Neural cell (in vitro differentiated cells): ENCODE measurements at regions not wholly inside any gene's neighbourhood (a gene's known extent, or its start where the extent isn't known, plus 50 kb on each side); places are given as distances from the start of the nearest gene placed in this dataset.

Experiments used
- H2AFZ ChIP-seq: fragments of 200-600, 300-800 bp; sonication (generic), shearing (Covaris generic); 2 replicates; pipeline ENCODE4 v1.6.0; 2014; ENCODE audit warnings: low read depth, mild to moderate bottlenecking, antibody characterized with exemption, low read length, moderate library complexity
- H3F3A ChIP-seq: fragments of 200-600 bp; shearing (Covaris generic); 2 replicates; pipeline ENCODE4 v1.6.1; 2016; ENCODE audit warnings: mild to moderate bottlenecking, moderate library complexity, mixed read lengths, antibody characterized with exemption, low read length; ENCODE audit not compliant: insufficient read depth, poor library complexity, severe bottlenecking
- H3K27ac ChIP-seq: fragments of 200-600, 300-800 bp; sonication (generic), shearing (Covaris generic); 2 replicates; pipeline ENCODE4 v1.5.1; 2014; ENCODE audit warnings: mild to moderate bottlenecking, low read length, moderate library complexity
- H3K27me3 ChIP-seq: fragments of 300-800, 200-600 bp; sonication (generic), shearing (Covaris generic); 2 replicates; pipeline ENCODE4 v1.6.0; 2014; ENCODE audit warnings: mild to moderate bottlenecking, low read depth, low read length, moderate library complexity; ENCODE audit not compliant: insufficient read depth
- H3K36me3 ChIP-seq: fragments of 300-800, 200-600 bp; sonication (generic), shearing (Covaris generic); 2 replicates; pipeline ENCODE4 v1.5.1; 2014; ENCODE audit warnings: mild to moderate bottlenecking, antibody characterized with exemption, low read length, moderate library complexity; ENCODE audit not compliant: insufficient read depth
- H3K4me2 ChIP-seq: fragments of 300-800, 200-600 bp; sonication (generic), shearing (Covaris generic); 2 replicates; pipeline ENCODE4 v1.6.0; 2014; ENCODE audit warnings: mild to moderate bottlenecking, low read length
- H3K4me3 ChIP-seq: fragments of 300-800, 200-600 bp; sonication (generic), shearing (Covaris generic); 2 replicates; pipeline ENCODE4 v1.5.1; 2014; ENCODE audit warnings: mild to moderate bottlenecking, low read length, moderate library complexity
- H3K79me2 ChIP-seq: fragments of 200-600 bp; shearing (Covaris generic); replicated peaks from 2 replicates; pipeline ENCODE4 v1.6.0; 2014; ENCODE audit warnings: mild to moderate bottlenecking, low read length, moderate library complexity; ENCODE audit not compliant: insufficient read depth
- H3K9ac ChIP-seq: fragments of 300-800, 200-600 bp; sonication (generic), shearing (Covaris generic); 2 replicates; pipeline ENCODE4 v1.6.1; 2016; ENCODE audit warnings: mild to moderate bottlenecking, low read length, mixed read lengths
- H3K9me2 ChIP-seq: fragments of 200-600 bp; shearing (Covaris generic); 2 replicates; pipeline ENCODE4 v1.6.1; 2016; ENCODE audit warnings: mild to moderate bottlenecking, low read length, mixed read lengths; ENCODE audit not compliant: insufficient read depth
- H3K9me3 ChIP-seq: fragments of 200-600, 300-800 bp; sonication (generic), shearing (Covaris generic); 2 replicates; pipeline ENCODE4 v1.6.1; 2016; ENCODE audit warnings: mild to moderate bottlenecking, mixed run types, low read length, moderate library complexity, mixed read lengths
- H4K20me1 ChIP-seq: fragments of 200-600 bp; shearing (Covaris generic); 2 replicates; pipeline ENCODE4 v1.6.1; 2016; ENCODE audit warnings: mild to moderate bottlenecking, mixed run types; ENCODE audit not compliant: insufficient read depth
- EP300 ChIP-seq: fragments of 450-650 bp; conservative IDR thresholded peaks from 2 replicates; pipeline ENCODE4 v1.6.1; 2014; ENCODE audit warnings: antibody characterized with exemption, mild to moderate bottlenecking, moderate library complexity; ENCODE audit not compliant: poor library complexity, severe bottlenecking
- EZH2 ChIP-seq: fragments of 200-600, 300-800 bp; shearing (Covaris generic), sonication (generic); IDR thresholded peaks from 2 replicates; pipeline ENCODE4 v1.6.1; 2014; ENCODE audit warnings: antibody characterized with exemption, low read length, borderline replicate concordance, mild to moderate bottlenecking; ENCODE audit not compliant: insufficient read depth, poor library complexity, severe bottlenecking
- MXI1 ChIP-seq: fragments of 450-650 bp; conservative IDR thresholded peaks from 2 replicates; pipeline ENCODE4 v1.6.1; 2014; ENCODE audit warnings: antibody characterized with exemption, mild to moderate bottlenecking; ENCODE audit not compliant: poor library complexity, severe bottlenecking
- POLR2AphosphoS5 ChIP-seq: IDR thresholded peaks from 2 replicates; pipeline ENCODE4 v1.6.1; 2012
- RAD21 ChIP-seq: fragments of 450-650 bp; conservative IDR thresholded peaks from 2 replicates; pipeline ENCODE4 v1.6.1; 2014; ENCODE audit warnings: antibody characterized with exemption, mild to moderate bottlenecking, moderate library complexity
- SMC3 ChIP-seq: fragments of 450-650 bp; conservative IDR thresholded peaks from 2 replicates; pipeline ENCODE4 v1.6.1; 2014; ENCODE audit warnings: antibody characterized with exemption, mild to moderate bottlenecking, moderate library complexity; ENCODE audit not compliant: poor library complexity
- TAF1 ChIP-seq: IDR thresholded peaks from 2 replicates; pipeline ENCODE4 v1.6.1; 2012; ENCODE audit warnings: low read depth
- TF ChIP-seq, protein P1 (sequence below): fragments of 450-650 bp; IDR thresholded peaks from 2 replicates; pipeline ENCODE4 v1.5.1; 2014; ENCODE audit warnings: antibody characterized with exemption, mild to moderate bottlenecking, moderate library complexity; ENCODE audit not compliant: poor library complexity, severe bottlenecking
- TF ChIP-seq, protein P2 (sequence below): IDR thresholded peaks from 2 replicates; pipeline ENCODE4 v1.6.1; 2012; ENCODE audit warnings: borderline replicate concordance

GRCh38 chr10:85265121-85265520 lies 936.7 kb downstream of the CCSER2 start:
- Histone ChIP-seq H3K4me3 (no peak overlapping the region), H3K27me3 (no peaks in the 10 kb centered on the region), H3K9me2 (no peaks in the 10 kb centered on the region), H3K9me3 (no peaks in the 10 kb centered on the region), H3K9ac (no peak overlapping the region), H3K27ac (no peak overlapping the region), H3K36me3 (no peaks in the 10 kb centered on the region), H3F3A (no peaks in the 10 kb centered on the region), H3K79me2 (no peaks in the 10 kb centered on the region), H2AFZ (no peak overlapping the region), H3K4me2 (no peak overlapping the region), H4K20me1 (no peaks in the 10 kb centered on the region)
- TF ChIP-seq, protein P1, sequence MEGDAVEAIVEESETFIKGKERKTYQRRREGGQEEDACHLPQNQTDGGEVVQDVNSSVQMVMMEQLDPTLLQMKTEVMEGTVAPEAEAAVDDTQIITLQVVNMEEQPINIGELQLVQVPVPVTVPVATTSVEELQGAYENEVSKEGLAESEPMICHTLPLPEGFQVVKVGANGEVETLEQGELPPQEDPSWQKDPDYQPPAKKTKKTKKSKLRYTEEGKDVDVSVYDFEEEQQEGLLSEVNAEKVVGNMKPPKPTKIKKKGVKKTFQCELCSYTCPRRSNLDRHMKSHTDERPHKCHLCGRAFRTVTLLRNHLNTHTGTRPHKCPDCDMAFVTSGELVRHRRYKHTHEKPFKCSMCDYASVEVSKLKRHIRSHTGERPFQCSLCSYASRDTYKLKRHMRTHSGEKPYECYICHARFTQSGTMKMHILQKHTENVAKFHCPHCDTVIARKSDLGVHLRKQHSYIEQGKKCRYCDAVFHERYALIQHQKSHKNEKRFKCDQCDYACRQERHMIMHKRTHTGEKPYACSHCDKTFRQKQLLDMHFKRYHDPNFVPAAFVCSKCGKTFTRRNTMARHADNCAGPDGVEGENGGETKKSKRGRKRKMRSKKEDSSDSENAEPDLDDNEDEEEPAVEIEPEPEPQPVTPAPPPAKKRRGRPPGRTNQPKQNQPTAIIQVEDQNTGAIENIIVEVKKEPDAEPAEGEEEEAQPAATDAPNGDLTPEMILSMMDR, result no peak
- TF ChIP-seq MXI1 (no peak), SMC3 (no peak), TAF1 (no peak), EZH2 (no peak), RAD21 (no peak), EP300 (no peak), POLR2AphosphoS5 (no peak)
- TF ChIP-seq, protein P2, sequence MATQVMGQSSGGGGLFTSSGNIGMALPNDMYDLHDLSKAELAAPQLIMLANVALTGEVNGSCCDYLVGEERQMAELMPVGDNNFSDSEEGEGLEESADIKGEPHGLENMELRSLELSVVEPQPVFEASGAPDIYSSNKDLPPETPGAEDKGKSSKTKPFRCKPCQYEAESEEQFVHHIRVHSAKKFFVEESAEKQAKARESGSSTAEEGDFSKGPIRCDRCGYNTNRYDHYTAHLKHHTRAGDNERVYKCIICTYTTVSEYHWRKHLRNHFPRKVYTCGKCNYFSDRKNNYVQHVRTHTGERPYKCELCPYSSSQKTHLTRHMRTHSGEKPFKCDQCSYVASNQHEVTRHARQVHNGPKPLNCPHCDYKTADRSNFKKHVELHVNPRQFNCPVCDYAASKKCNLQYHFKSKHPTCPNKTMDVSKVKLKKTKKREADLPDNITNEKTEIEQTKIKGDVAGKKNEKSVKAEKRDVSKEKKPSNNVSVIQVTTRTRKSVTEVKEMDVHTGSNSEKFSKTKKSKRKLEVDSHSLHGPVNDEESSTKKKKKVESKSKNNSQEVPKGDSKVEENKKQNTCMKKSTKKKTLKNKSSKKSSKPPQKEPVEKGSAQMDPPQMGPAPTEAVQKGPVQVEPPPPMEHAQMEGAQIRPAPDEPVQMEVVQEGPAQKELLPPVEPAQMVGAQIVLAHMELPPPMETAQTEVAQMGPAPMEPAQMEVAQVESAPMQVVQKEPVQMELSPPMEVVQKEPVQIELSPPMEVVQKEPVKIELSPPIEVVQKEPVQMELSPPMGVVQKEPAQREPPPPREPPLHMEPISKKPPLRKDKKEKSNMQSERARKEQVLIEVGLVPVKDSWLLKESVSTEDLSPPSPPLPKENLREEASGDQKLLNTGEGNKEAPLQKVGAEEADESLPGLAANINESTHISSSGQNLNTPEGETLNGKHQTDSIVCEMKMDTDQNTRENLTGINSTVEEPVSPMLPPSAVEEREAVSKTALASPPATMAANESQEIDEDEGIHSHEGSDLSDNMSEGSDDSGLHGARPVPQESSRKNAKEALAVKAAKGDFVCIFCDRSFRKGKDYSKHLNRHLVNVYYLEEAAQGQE, result no peak

GRCh38 chr10:85266808-85267207 lies 938.4 kb downstream of the CCSER2 start:
- H2AFZ ChIP-seq, result no peak overlapping the region
- H3K4me3 ChIP-seq, result no peak overlapping the region
- no peak overlapping the region for H3K4me2 ChIP-seq
- H3K36me3 ChIP-seq, result no peaks in the 10 kb centered on the region
- no peaks in the 10 kb centered on the region for H3K9me3 ChIP-seq
- H3K79me2 ChIP-seq, result no peaks in the 10 kb centered on the region
- no peaks in the 10 kb centered on the region for H3K27me3 ChIP-seq
- H3K27ac ChIP-seq, result no peak overlapping the region
- TF ChIP-seq, protein P1, result no peak
- TF ChIP-seq POLR2AphosphoS5, result no peak
- TF ChIP-seq MXI1, result no peak
- TF ChIP-seq SMC3, result no peak
- H4K20me1 ChIP-seq, result no peaks in the 10 kb centered on the region
- no peaks in the 10 kb centered on the region for H3K9me2 ChIP-seq
- no peak overlapping the region for H3K9ac ChIP-seq
- no peaks in the 10 kb centered on the region for H3F3A ChIP-seq
